Progenitor cell of endocrine pancreas (in vitro differentiated cells): ENCODE measurements at regions not wholly inside any gene's neighbourhood (a gene's known extent, or its start where the extent isn't known, plus 50 kb on each side); places are given as distances from the start of the nearest gene placed in this dataset.

Experiments used
- DNase-seq: peaks from one replicate; pipeline ENCODE4 v3.0.0; 2021; ENCODE audit warnings: low spot score; ENCODE audit not compliant: unreplicated experiment
- H3K27ac Mint-ChIP-seq: 2 replicates; pipeline ENCODE4 v1.8.0; 2021; ENCODE audit warnings: mild to moderate bottlenecking, moderate library complexity, mixed read lengths
- H3K27me3 Mint-ChIP-seq: 2 replicates; pipeline ENCODE4 v1.8.0; 2021; ENCODE audit warnings: mixed read lengths
- H3K36me3 Mint-ChIP-seq: 2 replicates; pipeline ENCODE4 v1.8.0; 2022; ENCODE audit warnings: mixed read lengths; ENCODE audit not compliant: insufficient read depth
- H3K4me1 Mint-ChIP-seq: 2 replicates; pipeline ENCODE4 v1.8.0; 2021; ENCODE audit warnings: low read depth, mixed read lengths
- H3K4me3 Mint-ChIP-seq: 2 replicates; pipeline ENCODE4 v1.8.0; 2021; ENCODE audit warnings: low read depth, mild to moderate bottlenecking, moderate library complexity, mixed read lengths
- H3K9me3 Mint-ChIP-seq: 2 replicates; pipeline ENCODE4 v1.8.0; 2021; ENCODE audit warnings: low read depth, mixed read lengths
- TF ChIP-seq, protein P1 (sequence below): fragments of 200-600 bp; sonication (generic); IDR thresholded peaks from one replicate; pipeline ENCODE4 v1.5.0; 2021; ENCODE audit warnings: antibody characterized with exemption, mild to moderate bottlenecking; ENCODE audit not compliant: unreplicated experiment

DNA sequence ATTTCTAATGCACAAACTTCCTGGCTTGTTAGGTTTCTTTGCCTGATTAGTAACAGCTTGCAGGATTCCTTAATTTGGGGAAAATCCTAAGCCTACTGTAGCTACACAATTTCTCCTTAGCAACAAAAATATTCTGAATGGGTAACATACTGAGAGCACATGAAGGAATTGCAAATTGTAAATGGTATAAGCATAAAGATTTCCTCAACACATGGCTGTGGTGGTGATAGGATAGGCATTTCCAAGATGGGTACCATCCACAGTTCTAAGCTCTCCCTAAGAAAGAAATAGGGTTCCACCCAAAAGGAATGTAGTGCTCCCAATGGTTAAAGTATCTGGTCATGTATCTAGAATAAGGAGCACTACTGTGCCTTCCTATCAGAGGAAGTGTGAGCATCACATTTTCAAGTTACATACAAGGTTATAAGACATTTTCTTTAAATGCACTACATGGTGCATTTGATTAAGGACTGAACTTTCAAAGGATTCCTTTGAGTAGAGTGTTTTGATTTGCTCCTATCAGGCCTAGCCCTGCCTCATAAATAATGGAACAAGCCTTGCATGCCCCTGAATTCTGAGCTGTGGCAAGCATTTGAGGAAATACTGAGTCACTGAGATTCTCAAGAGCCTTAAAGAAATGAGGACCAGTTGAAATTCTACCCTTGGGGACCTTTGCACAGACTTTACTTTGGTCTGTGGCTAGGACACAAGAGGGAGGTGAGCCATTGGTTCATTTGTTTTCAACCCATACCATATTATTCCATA lies 286.4 kb downstream of the PTBP2 start:
- DNase-seq: no peak
- no peaks in the 10 kb centered on the region for H3K36me3 Mint-ChIP-seq
- H3K4me1 Mint-ChIP-seq: no peaks in the 10 kb centered on the region
- H3K9me3 Mint-ChIP-seq: no peaks in the 10 kb centered on the region
- TF ChIP-seq, protein P1, sequence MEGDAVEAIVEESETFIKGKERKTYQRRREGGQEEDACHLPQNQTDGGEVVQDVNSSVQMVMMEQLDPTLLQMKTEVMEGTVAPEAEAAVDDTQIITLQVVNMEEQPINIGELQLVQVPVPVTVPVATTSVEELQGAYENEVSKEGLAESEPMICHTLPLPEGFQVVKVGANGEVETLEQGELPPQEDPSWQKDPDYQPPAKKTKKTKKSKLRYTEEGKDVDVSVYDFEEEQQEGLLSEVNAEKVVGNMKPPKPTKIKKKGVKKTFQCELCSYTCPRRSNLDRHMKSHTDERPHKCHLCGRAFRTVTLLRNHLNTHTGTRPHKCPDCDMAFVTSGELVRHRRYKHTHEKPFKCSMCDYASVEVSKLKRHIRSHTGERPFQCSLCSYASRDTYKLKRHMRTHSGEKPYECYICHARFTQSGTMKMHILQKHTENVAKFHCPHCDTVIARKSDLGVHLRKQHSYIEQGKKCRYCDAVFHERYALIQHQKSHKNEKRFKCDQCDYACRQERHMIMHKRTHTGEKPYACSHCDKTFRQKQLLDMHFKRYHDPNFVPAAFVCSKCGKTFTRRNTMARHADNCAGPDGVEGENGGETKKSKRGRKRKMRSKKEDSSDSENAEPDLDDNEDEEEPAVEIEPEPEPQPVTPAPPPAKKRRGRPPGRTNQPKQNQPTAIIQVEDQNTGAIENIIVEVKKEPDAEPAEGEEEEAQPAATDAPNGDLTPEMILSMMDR: no peak
- H3K27me3 Mint-ChIP-seq: no peaks in the 10 kb centered on the region
- no peak overlapping the region for H3K4me3 Mint-ChIP-seq
- no peak overlapping the region for H3K27ac Mint-ChIP-seq

DNA sequence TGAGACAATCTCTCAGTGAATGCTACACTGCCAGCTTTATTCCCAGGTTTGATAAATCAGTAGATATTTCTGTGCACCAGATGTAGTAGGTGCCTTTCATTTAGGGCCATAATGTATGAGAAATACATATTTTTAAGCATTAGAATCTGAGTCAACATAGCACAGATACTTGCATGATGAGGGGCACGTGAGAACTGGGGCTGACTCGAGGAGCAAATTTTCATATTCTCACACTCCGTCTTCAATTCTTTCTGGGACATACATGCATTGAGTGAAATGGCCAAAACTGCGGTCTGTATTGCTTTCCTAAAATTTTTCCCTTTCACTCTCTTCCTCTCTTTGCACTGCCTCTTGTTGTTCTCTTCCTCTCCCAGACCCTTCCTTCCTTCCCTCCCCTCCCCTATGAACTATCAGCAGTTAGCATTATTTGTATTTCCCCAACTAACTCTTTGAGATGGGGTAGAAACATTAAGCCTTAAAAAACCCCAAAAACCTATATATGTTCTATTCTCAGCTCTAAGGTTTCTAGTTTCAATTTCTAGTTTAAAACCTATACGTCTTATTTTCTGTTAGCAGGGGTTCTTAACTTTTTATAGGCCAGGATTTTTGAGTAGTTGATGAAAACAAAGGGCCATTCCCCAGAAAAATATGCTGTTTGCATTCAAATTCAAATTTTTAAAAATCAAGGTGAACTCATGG lies 289.1 kb downstream of the PTBP2 start:
- Mint-ChIP-seq H3K27me3 (no peaks in the 10 kb centered on the region), H3K4me1 (no peaks in the 10 kb centered on the region), H3K4me3 (no peak overlapping the region), H3K27ac (no peak overlapping the region), H3K9me3 (no peaks in the 10 kb centered on the region), H3K36me3 (no peaks in the 10 kb centered on the region)
- TF ChIP-seq, protein P1: no peak
- DNase-seq: no peak

DNA sequence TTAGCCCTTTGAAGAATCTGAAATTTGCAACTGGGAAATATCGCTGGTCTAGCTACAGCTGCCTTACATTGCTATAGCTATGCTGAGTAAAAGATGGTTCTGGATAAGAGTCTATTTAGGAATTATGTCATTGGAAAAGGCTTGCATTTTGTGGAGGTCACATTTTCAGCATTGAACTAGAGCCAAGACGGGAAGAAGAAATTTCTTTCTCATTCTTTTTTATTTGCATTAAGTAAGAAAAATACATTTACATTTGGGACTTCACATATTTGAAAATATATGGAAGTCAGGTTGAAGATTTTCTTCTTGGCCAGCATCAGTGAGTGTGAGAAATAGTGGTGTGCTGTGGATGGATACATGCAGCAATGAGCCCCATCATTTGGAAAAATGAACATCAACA lies 291.6 kb downstream of the PTBP2 start:
- no peak overlapping the region for H3K4me3 Mint-ChIP-seq
- no peaks in the 10 kb centered on the region for H3K27me3 Mint-ChIP-seq
- no peak overlapping the region for H3K27ac Mint-ChIP-seq
- no peaks in the 10 kb centered on the region for H3K4me1 Mint-ChIP-seq
- TF ChIP-seq, protein P1: no peak
- no peak for DNase-seq
- no peaks in the 10 kb centered on the region for H3K9me3 Mint-ChIP-seq
- no peaks in the 10 kb centered on the region for H3K36me3 Mint-ChIP-seq

DNA sequence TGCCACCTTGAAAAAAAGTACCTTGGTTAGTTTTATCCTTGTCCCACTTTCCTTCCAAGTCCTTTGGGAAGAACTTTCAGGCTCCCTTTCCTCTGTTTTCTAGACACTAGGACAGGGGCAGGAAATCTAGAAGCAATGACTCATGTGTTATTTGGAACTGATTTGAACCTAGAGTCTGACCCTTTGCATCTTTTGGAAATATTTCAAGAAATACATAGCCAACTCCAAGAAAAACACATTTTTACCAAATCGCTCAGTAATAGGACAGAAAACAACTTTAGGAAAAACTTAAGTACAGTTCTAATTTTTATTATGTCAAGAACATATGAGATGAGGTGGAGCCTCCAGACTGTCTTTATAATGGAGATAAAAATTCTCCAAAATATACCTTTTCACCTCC lies 292.4 kb downstream of the PTBP2 start:
- DNase-seq: no peak
- Mint-ChIP-seq H3K4me3 (no peak overlapping the region), H3K36me3 (no peaks in the 10 kb centered on the region), H3K27ac (no peak overlapping the region), H3K9me3 (no peaks in the 10 kb centered on the region), H3K27me3 (no peaks in the 10 kb centered on the region), H3K4me1 (no peaks in the 10 kb centered on the region)
- TF ChIP-seq, protein P1: no peak

DNA sequence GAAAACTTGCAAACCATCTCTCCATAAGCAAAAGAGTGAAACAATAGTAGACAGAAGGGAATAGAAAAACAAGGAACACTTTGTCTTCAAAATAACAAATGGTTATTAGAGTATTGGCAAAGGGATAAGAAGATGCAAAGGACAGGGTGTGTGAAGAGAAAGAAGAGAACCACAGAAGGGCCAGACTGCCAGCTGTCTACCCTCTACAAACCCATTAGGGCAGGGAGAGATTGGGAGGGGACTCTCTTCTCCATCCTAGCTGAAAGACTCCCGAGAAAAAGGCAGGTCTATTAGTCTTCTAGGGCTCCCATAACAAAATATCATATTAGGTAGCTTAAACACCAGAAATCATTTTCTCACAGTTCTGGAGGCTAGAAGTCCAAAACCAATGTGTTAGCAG lies 292.8 kb downstream of the PTBP2 start:
- DNase-seq: no peak
- Mint-ChIP-seq H3K27ac (no peak overlapping the region), H3K36me3 (no peaks in the 10 kb centered on the region), H3K4me3 (no peak overlapping the region), H3K27me3 (no peaks in the 10 kb centered on the region), H3K4me1 (no peaks in the 10 kb centered on the region), H3K9me3 (peaks cover 2% of the 10 kb centered on the region)
- TF ChIP-seq, protein P1: no peak
